BLaER1 treated with 17β-estradiol and CSF1 and Interleukin-3, amounts not matched to agents 10 nM and 100 nM (cell line): ENCODE measurements at regions not wholly inside any gene's neighbourhood (a gene's known extent, or its start where the extent isn't known, plus 50 kb on each side); places are given as distances from the start of the nearest gene placed in this dataset.
A peak's percentile ranks its signal among the peaks of the same experiment; 100 is the strongest.

Source experiments
- H3K27ac ChIP-seq, 11 experiments: shearing (Covaris generic); formaldehyde crosslinking; 2 replicates each; pipeline ENCODE4 v1.8.1; 2022
- H3K27me3 ChIP-seq, 11 experiments: shearing (Covaris generic); formaldehyde crosslinking; 2 replicates each; pipeline ENCODE4 v1.8.1; 2022
- H3K36me3 ChIP-seq, 11 experiments: shearing (Covaris generic); formaldehyde crosslinking; 2 replicates each; pipeline ENCODE4 v1.8.1; 2022
- H3K4me1 ChIP-seq, 10 experiments: shearing (Covaris generic); formaldehyde crosslinking; 2 replicates each; pipeline ENCODE4 v1.8.1; 2022
- H3K4me2 ChIP-seq, 11 experiments: shearing (Covaris generic); formaldehyde crosslinking; 2 replicates each; pipeline ENCODE4 v1.8.1; 2022
- H3K4me3 ChIP-seq, 10 experiments: shearing (Covaris generic); formaldehyde crosslinking; 2 replicates each; pipeline ENCODE4 v1.8.1; 2022
- H3K9ac ChIP-seq, 11 experiments: shearing (Covaris generic); formaldehyde crosslinking; 2 replicates each; pipeline ENCODE4 v1.8.1; 2022
- H3K9me3 ChIP-seq, 11 experiments: shearing (Covaris generic); formaldehyde crosslinking; replicated peaks in 1 of 11; 2 replicates each; pipeline ENCODE4 v1.8.1; 2022
- H4K20me1 ChIP-seq, 11 experiments: shearing (Covaris generic); formaldehyde crosslinking; 2 replicates each; pipeline ENCODE4 v1.8.1; 2022
- Cebpa-rat ChIP-seq, 11 experiments: shearing (Covaris generic); IDR thresholded peaks; 2 replicates each; pipeline ENCODE4 v1.8.1; 2022

- TF ChIP-seq Cebpa-rat (IDR thresholded peaks at IDR 0.05), result no peak
- Histone ChIP-seq H3K36me3 (no peaks in the 10 kb centered on the region), H3K4me3 (no peak overlapping the region), H3K27ac (no peak overlapping the region), H3K4me2 (no peak overlapping the region), H4K20me1 (no peaks in the 10 kb centered on the region), H3K9me3 (no peaks in the 10 kb centered on the region), H3K9ac (no peak overlapping the region), H3K27me3 (no peaks in the 10 kb centered on the region), H3K4me1 (0 out of 20 replicates have a peak, but pooled peaks cover 0 to 3% (median 0%) of the 10 kb centered on the region in 10 experiments)
Observed at GRCh38 chr11:92894197-92894596, 75.3 kb upstream of the MTNR1B start.

GRCh38 chr11:92897487-92897886 is 72.0 kb upstream of the MTNR1B start:
- Histone ChIP-seq H4K20me1 (no peaks in the 10 kb centered on the region), H3K4me2 (no peak overlapping the region), H3K27ac (no peak overlapping the region), H3K27me3 (no peaks in the 10 kb centered on the region), H3K9me3 (no peaks in the 10 kb centered on the region), H3K4me3 (no peak overlapping the region), H3K4me1 (0 out of 20 replicates have a peak, but pooled peaks cover 0 to 3% (median 0%) of the 10 kb centered on the region in 10 experiments), H3K9ac (no peak overlapping the region), H3K36me3 (no peaks in the 10 kb centered on the region)
- no peak for TF ChIP-seq Cebpa-rat (IDR thresholded peaks at IDR 0.05)

- no peak for TF ChIP-seq Cebpa-rat (IDR thresholded peaks at IDR 0.05)
- no peaks in the 10 kb centered on the region for H3K36me3 ChIP-seq
- peaks cover 0 to 4% (median 0%) of the 10 kb centered on the region in 11 experiments; a peak in 1 of 22 replicates for H3K9me3 ChIP-seq
Observed at GRCh38 chr11:92902417-92902816, 67.0 kb upstream of the MTNR1B start.

GRCh38 chr11:92907671-92908070 is 61.8 kb upstream of the MTNR1B start:
- H3K4me3 ChIP-seq, result no peak overlapping the region
- no peaks in the 10 kb centered on the region for H3K4me1 ChIP-seq
- no peaks in the 10 kb centered on the region for H4K20me1 ChIP-seq
- no peak for TF ChIP-seq Cebpa-rat (IDR thresholded peaks at IDR 0.05)
- no peaks in the 10 kb centered on the region for H3K36me3 ChIP-seq
- no peak overlapping the region for H3K27ac ChIP-seq
- peaks cover 0 to 4% (median 0%) of the 10 kb centered on the region in 11 experiments; a peak in 1 of 22 replicates for H3K9me3 ChIP-seq
- H3K27me3 ChIP-seq, result no peaks in the 10 kb centered on the region
- H3K9ac ChIP-seq, result no peak overlapping the region
- no peak overlapping the region for H3K4me2 ChIP-seq

More at GRCh38 chr11:92902417-92902816, 67.0 kb upstream of the MTNR1B start:
- Histone ChIP-seq H3K27me3 (no peaks in the 10 kb centered on the region), H3K27ac (no peak overlapping the region), H4K20me1 (no peaks in the 10 kb centered on the region), H3K4me1 (no peaks in the 10 kb centered on the region), H3K4me2 (no peak overlapping the region), H3K4me3 (no peak overlapping the region), H3K9ac (no peak overlapping the region)

GRCh38 chr11:92909214-92909613 is 60.2 kb upstream of the MTNR1B start:
- TF ChIP-seq Cebpa-rat (IDR thresholded peaks at IDR 0.05), result no peak
- Histone ChIP-seq H3K36me3 (no peaks in the 10 kb centered on the region), H3K4me3 (no peak overlapping the region)

GRCh38 chr11:92911478-92911877 is 58.0 kb upstream of the MTNR1B start:
- Histone ChIP-seq H3K36me3 (no peaks in the 10 kb centered on the region), H3K9ac (no peak overlapping the region), H3K27ac (no peak overlapping the region), H3K4me2 (no peak overlapping the region), H3K9me3 (peaks cover 7 to 16% (median 11%) of the 10 kb centered on the region in 11 experiments; a peak in 19 of 22 replicates), H3K27me3 (no peaks in the 10 kb centered on the region), H3K4me1 (no peaks in the 10 kb centered on the region), H3K4me3 (no peak overlapping the region), H4K20me1 (no peaks in the 10 kb centered on the region)
- no peak for TF ChIP-seq Cebpa-rat (IDR thresholded peaks at IDR 0.05)

More at GRCh38 chr11:92909214-92909613, 60.2 kb upstream of the MTNR1B start:
- Histone ChIP-seq H3K9me3 (peaks cover 0 to 3% (median 0%) of the 10 kb centered on the region in 11 experiments; a peak in 1 of 22 replicates), H3K9ac (no peak overlapping the region), H3K4me2 (no peak overlapping the region), H3K4me1 (no peaks in the 10 kb centered on the region), H3K27ac (no peak overlapping the region), H4K20me1 (no peaks in the 10 kb centered on the region), H3K27me3 (no peaks in the 10 kb centered on the region)

- Histone ChIP-seq H3K36me3 (no peaks in the 10 kb centered on the region), H3K9me3 (peaks cover 7 to 17% (median 11%) of the 10 kb centered on the region in 11 experiments; a peak in 19 of 22 replicates), H3K27me3 (no peaks in the 10 kb centered on the region), H4K20me1 (no peaks in the 10 kb centered on the region), H3K4me1 (peaks cover 0 to 4% (median 0%) of the 10 kb centered on the region in 10 experiments; a peak in 3 of 20 replicates), H3K4me3 (no peak overlapping the region), H3K27ac (no peak overlapping the region), H3K4me2 (no peak overlapping the region), H3K9ac (no peak overlapping the region)
- TF ChIP-seq Cebpa-rat (IDR thresholded peaks at IDR 0.05), result no peak
Observed at GRCh38 chr11:92915551-92915950, 53.9 kb upstream of the MTNR1B start.

GRCh38 chr11:92916299-92916698 is 53.2 kb upstream of the MTNR1B start:
- no peak overlapping the region for H3K4me3 ChIP-seq
- H3K27ac ChIP-seq, result no peak overlapping the region
- H3K27me3 ChIP-seq, result no peaks in the 10 kb centered on the region
- H4K20me1 ChIP-seq, result no peaks in the 10 kb centered on the region
- H3K4me1 ChIP-seq, result peaks cover 0 to 4% (median 0%) of the 10 kb centered on the region in 10 experiments; a peak in 3 of 20 replicates
- H3K4me2 ChIP-seq, result no peak overlapping the region
- H3K9me3 ChIP-seq, result peaks cover 7 to 17% (median 11%) of the 10 kb centered on the region in 11 experiments; a peak in 19 of 22 replicates
- H3K36me3 ChIP-seq, result no peaks in the 10 kb centered on the region
- H3K9ac ChIP-seq, result no peak overlapping the region
- no peak for TF ChIP-seq Cebpa-rat (IDR thresholded peaks at IDR 0.05)

GRCh38 chr11:92917927-92918326 is 51.5 kb upstream of the MTNR1B start:
- Histone ChIP-seq H3K9me3 (peaks cover 7 to 17% (median 11%) of the 10 kb centered on the region in 11 experiments; a peak in 19 of 22 replicates), H3K4me3 (no peak overlapping the region), H4K20me1 (no peaks in the 10 kb centered on the region)

GRCh38 chr11:92919048-92919447 is 50.4 kb upstream of the MTNR1B start:
- Histone ChIP-seq H4K20me1 (no peaks in the 10 kb centered on the region), H3K9me3 (peaks cover 7 to 22% (median 16%) of the 10 kb centered on the region in 11 experiments; a peak in 21 of 22 replicates), H3K4me2 (no peak overlapping the region), H3K36me3 (no peaks in the 10 kb centered on the region), H3K4me3 (no peak overlapping the region), H3K9ac (no peak overlapping the region), H3K27me3 (no peaks in the 10 kb centered on the region), H3K27ac (no peak overlapping the region), H3K4me1 (peaks cover 0 to 4% (median 0%) of the 10 kb centered on the region in 10 experiments; a peak in 3 of 20 replicates)
- no peak for TF ChIP-seq Cebpa-rat (IDR thresholded peaks at IDR 0.05)

More at GRCh38 chr11:92917927-92918326, 51.5 kb upstream of the MTNR1B start:
- Histone ChIP-seq H3K27me3 (no peaks in the 10 kb centered on the region), H3K4me2 (peak overlapping the region in 1 of 11 experiments; percentile 50; a peak in 1 of 22 replicates), H3K27ac (no peak overlapping the region), H3K4me1 (peaks cover 0 to 4% (median 0%) of the 10 kb centered on the region in 10 experiments; a peak in 3 of 20 replicates), H3K9ac (no peak overlapping the region), H3K36me3 (no peaks in the 10 kb centered on the region)
- no peak for TF ChIP-seq Cebpa-rat (IDR thresholded peaks at IDR 0.05)
